Uterus (tissue), 3 donors: ENCODE measurements at regions not wholly inside any gene's neighbourhood (a gene's known extent, or its start where the extent isn't known, plus 50 kb on each side); places are given as distances from the start of the nearest gene placed in this dataset.
"Not testable (repeated sequence)": the region's sequence is repeated elsewhere in the genome, so short reads cannot be mapped to it uniquely, and the experiment has no call there.

ENCODE experiments used
- DNase-seq, 2 donors: peaks; one replicate each; pipeline ENCODE4 v3.0.0-alpha.2; 2019 to 2020
- H3K27ac ChIP-seq, 2 donors: fragments of 200-600 bp; sonication (generic); 1 replicate in 1 of 2; 2 replicates in 1 of 2; pipeline ENCODE4 v1.5.1; 2016 to 2018
- H3K27me3 ChIP-seq, 2 donors: fragments of 200-600 bp; sonication (generic); one replicate each; pipeline ENCODE4 v1.5.1; 2018 to 2019; ENCODE audit warnings: control low read depth in 1 of 2
- H3K36me3 ChIP-seq, 2 donors: fragments of 200-600 bp; sonication (generic); one replicate each; pipeline ENCODE4 v1.5.1; 2019; ENCODE audit warnings: control low read depth in 1 of 2
- H3K4me1 ChIP-seq, 2 donors: fragments of 200-600 bp; sonication (generic); one replicate each; pipeline ENCODE4 v1.5.1; 2018 to 2019; ENCODE audit warnings: control low read depth in 1 of 2
- H3K4me3 ChIP-seq, 2 donors: fragments of 200-600 bp; sonication (generic); 1 replicate in 1 of 2; 2 replicates in 1 of 2; pipeline ENCODE4 v1.5.1; 2018 to 2019; ENCODE audit warnings: mild to moderate bottlenecking in 1 of 2
- H3K9me3 ChIP-seq, 2 donors: fragments of 200-600 bp; sonication (generic); one replicate each; pipeline ENCODE4 v1.5.1; 2019; ENCODE audit warnings: control low read depth in 1 of 2
- CTCF ChIP-seq, 4 experiments: fragments of 200-600 bp in 2 of 4; fragments of 450-650 bp in 2 of 4; sonication (generic) in 2 of 4; IDR thresholded peaks; one replicate each; pipeline ENCODE4 v1.5.1; 2016 to 2019; ENCODE audit warnings: antibody characterized with exemption in 4 of 4, mild to moderate bottlenecking in 2 of 4, moderate library complexity in 1 of 4
- POLR2A ChIP-seq, 2 donors: fragments of 450-650 bp; IDR thresholded peaks; one replicate each; pipeline ENCODE4 v1.6.1; 2016; ENCODE audit warnings: antibody characterized with exemption in 2 of 2, mild to moderate bottlenecking in 1 of 2, moderate library complexity in 1 of 2
- intact Hi-C: fragments of 100-400 bp; cut with DNase I; formaldehyde crosslinking; loops from one replicate; pipeline ENCODE4 v1.15.1; 2023; ENCODE audit warnings: low total_unique reads
- donor health status: DM: yes; HTN: yes; CAD: no.

- Histone ChIP-seq H3K27me3 (no peaks in the 10 kb centered on the region), H3K36me3 (no peaks in the 10 kb centered on the region), H3K27ac (no peak overlapping the region), H3K9me3 (no peaks in the 10 kb centered on the region), H3K4me1 (no peaks in the 10 kb centered on the region), H3K4me3 (no peak overlapping the region)
- no peak for DNase-seq
- intact Hi-C loops = no loop called here
- TF ChIP-seq CTCF (IDR thresholded peaks at IDR 0.05) = no peak
- no peak for TF ChIP-seq POLR2A (IDR thresholded peaks at IDR 0.05)
Measured at GRCh38 chr4:75321484-75321883, 192.7 kb downstream of the RCHY1 start.

GRCh38 chr4:75317641-75318040, 196.6 kb downstream of the RCHY1 start:
- intact Hi-C loops, H3K27me3 ChIP-seq: not testable (repeated sequence)

GRCh38 chr4:75308049-75308448, 206.2 kb downstream of the RCHY1 start:
- DNase-seq = no peak
- Histone ChIP-seq H3K27ac (no peak overlapping the region), H3K9me3 (no peaks in the 10 kb centered on the region), H3K4me1 (no peaks in the 10 kb centered on the region), H3K4me3 (no peak overlapping the region), H3K27me3 (no peaks in the 10 kb centered on the region), H3K36me3 (no peaks in the 10 kb centered on the region)
- no peak for TF ChIP-seq POLR2A (IDR thresholded peaks at IDR 0.05)
- intact Hi-C loops = no loop called here

More at GRCh38 chr4:75317641-75318040, 196.6 kb downstream of the RCHY1 start:
- not testable (repeated sequence) for H3K4me1 ChIP-seq, H3K27ac ChIP-seq, H3K4me3 ChIP-seq, DNase-seq, H3K9me3 ChIP-seq, H3K36me3 ChIP-seq

GRCh38 chr4:75306506-75306905, 207.7 kb downstream of the RCHY1 start:
- no peak overlapping the region for H3K27ac ChIP-seq
- no peak overlapping the region for H3K4me3 ChIP-seq
- no peaks in the 10 kb centered on the region for H3K36me3 ChIP-seq
- no peaks in the 10 kb centered on the region for H3K4me1 ChIP-seq
- no peaks in the 10 kb centered on the region for H3K27me3 ChIP-seq
- H3K9me3 ChIP-seq = no peaks in the 10 kb centered on the region
- TF ChIP-seq POLR2A (IDR thresholded peaks at IDR 0.05) (no peak), CTCF (IDR thresholded peaks at IDR 0.05) (no peak)
- no peak for DNase-seq
- intact Hi-C loops = no loop called here

- intact Hi-C loops = no loop called here
- Histone ChIP-seq H3K9me3 (no peaks in the 10 kb centered on the region), H3K4me1 (no peaks in the 10 kb centered on the region), H3K27ac (no peak overlapping the region), H3K36me3 (no peaks in the 10 kb centered on the region), H3K4me3 (no peak overlapping the region), H3K27me3 (no peaks in the 10 kb centered on the region)
- DNase-seq = no peak
- TF ChIP-seq POLR2A (IDR thresholded peaks at IDR 0.05) (no peak), CTCF (IDR thresholded peaks at IDR 0.05) (no peak)
Measured at GRCh38 chr4:75302648-75303047, 211.6 kb downstream of the RCHY1 start.

GRCh38 chr4:75289914-75290582, 224.2 kb downstream of the RCHY1 start:
- H3K4me1 ChIP-seq = no peaks in the 10 kb centered on the region
- DNase-seq = no peak
- intact Hi-C loops = no loop called here
- peak in 2 of 4 experiments; percentile 11 to 29 for TF ChIP-seq CTCF (IDR thresholded peaks at IDR 0.05)
- no peak for TF ChIP-seq POLR2A (IDR thresholded peaks at IDR 0.05)
- H3K36me3 ChIP-seq = no peaks in the 10 kb centered on the region
- no peaks in the 10 kb centered on the region for H3K27me3 ChIP-seq
- no peak overlapping the region for H3K4me3 ChIP-seq
- no peak overlapping the region for H3K27ac ChIP-seq
- H3K9me3 ChIP-seq = no peaks in the 10 kb centered on the region
